ENCODE measurements at regions not wholly inside any gene's neighbourhood (a gene's known extent, or its start where the extent isn't known, plus 50 kb on each side); places are given as distances from the start of the nearest gene placed in this dataset.
"Not testable (repeated sequence)": the region's sequence is repeated elsewhere in the genome, so short reads cannot be mapped to it uniquely, and the experiment has no call there.

DNA sequence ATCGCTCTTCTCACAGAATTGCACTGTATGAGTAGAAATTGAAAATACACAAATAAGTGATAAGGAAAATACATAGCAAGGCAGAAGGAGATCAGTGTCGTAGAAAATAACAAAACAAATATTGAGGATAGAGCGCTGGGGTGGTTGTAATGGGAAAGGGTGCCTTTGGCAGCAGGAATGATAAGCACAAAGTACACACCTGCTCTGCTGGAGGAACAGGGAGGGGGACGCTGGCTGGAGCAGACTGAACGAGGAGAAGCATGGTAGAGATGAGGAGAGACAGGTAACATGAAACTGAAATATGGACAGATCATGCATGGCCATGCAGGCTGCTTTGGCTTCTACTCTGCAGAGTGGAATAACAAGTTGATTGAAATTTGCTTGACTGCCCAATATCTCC is 181.2 kb upstream of the FSHR start:
- POLR2A ChIA-PET = no interaction called here
- CTCF ChIA-PET = no interaction called here

GRCh38 chr2:49332415-49332814 is 178.1 kb upstream of the FSHR start:
- TF ChIP-seq, protein P1, sequence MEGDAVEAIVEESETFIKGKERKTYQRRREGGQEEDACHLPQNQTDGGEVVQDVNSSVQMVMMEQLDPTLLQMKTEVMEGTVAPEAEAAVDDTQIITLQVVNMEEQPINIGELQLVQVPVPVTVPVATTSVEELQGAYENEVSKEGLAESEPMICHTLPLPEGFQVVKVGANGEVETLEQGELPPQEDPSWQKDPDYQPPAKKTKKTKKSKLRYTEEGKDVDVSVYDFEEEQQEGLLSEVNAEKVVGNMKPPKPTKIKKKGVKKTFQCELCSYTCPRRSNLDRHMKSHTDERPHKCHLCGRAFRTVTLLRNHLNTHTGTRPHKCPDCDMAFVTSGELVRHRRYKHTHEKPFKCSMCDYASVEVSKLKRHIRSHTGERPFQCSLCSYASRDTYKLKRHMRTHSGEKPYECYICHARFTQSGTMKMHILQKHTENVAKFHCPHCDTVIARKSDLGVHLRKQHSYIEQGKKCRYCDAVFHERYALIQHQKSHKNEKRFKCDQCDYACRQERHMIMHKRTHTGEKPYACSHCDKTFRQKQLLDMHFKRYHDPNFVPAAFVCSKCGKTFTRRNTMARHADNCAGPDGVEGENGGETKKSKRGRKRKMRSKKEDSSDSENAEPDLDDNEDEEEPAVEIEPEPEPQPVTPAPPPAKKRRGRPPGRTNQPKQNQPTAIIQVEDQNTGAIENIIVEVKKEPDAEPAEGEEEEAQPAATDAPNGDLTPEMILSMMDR (IDR thresholded peaks at IDR 0.05; ENCODE audit: low read depth, low read length) = 0 out of 2 replicates have a peak, but pooled peaks have one; percentile 3
- Histone ChIP-seq H3K27me3 (ENCODE audit: control insufficient read depth, insufficient read depth, low read length) (no peaks in the 10 kb centered on the region), H3K4me3 (ENCODE audit: low read depth, low read length) (no peak overlapping the region), H3K9me3 (ENCODE audit: control insufficient read depth, insufficient read depth, low read length) (no peaks in the 10 kb centered on the region), H3K27ac (ENCODE audit: low read depth, low read length) (no peak overlapping the region)
- ChIA-PET CTCF (interaction anchor here (1.7 kb wide), 1 partner anchor 387 kb away, joined by 6 read pairs; no protein-coding TSS in a partner anchor), POLR2A (no interaction called here)
- DNase-seq (ENCODE audit: low read depth, low spot score) = no peak

More for the DNA sequence above, 181.2 kb upstream of the FSHR start:
- no peak for DNase-seq (ENCODE audit: low read depth, low spot score)
- no peaks in the 10 kb centered on the region for H3K27me3 ChIP-seq (ENCODE audit: control insufficient read depth, insufficient read depth, low read length)
- 0 out of 2 replicates have a peak, but pooled peaks cover 8% of the 10 kb centered on the region for H3K9me3 ChIP-seq (ENCODE audit: control insufficient read depth, insufficient read depth, low read length)
- no peak overlapping the region for H3K4me3 ChIP-seq (ENCODE audit: low read depth, low read length)
- H3K27ac ChIP-seq (ENCODE audit: low read depth, low read length) = no peak overlapping the region
- TF ChIP-seq, protein P1 (IDR thresholded peaks at IDR 0.05; ENCODE audit: low read depth, low read length) = no peak

GRCh38 chr2:49318531-49318930 is 164.2 kb upstream of the FSHR start:
- Histone ChIP-seq H3K9me3 (ENCODE audit: control insufficient read depth, insufficient read depth, low read length) (peaks cover 7% of the 10 kb centered on the region), H3K27ac (ENCODE audit: low read depth, low read length) (no peak overlapping the region), H3K4me3 (ENCODE audit: low read depth, low read length) (no peak overlapping the region), H3K27me3 (ENCODE audit: control insufficient read depth, insufficient read depth, low read length) (no peaks in the 10 kb centered on the region)
- ChIA-PET POLR2A (no interaction called here), CTCF (no interaction called here)
- DNase-seq (ENCODE audit: low read depth, low spot score) = no peak
- TF ChIP-seq, protein P1 (IDR thresholded peaks at IDR 0.05; ENCODE audit: low read depth, low read length) = no peak

GRCh38 chr2:49309461-49309860 is 155.1 kb upstream of the FSHR start:
- CTCF ChIA-PET = no interaction called here
- Histone ChIP-seq H3K9me3 (ENCODE audit: control insufficient read depth, insufficient read depth, low read length) (no peaks in the 10 kb centered on the region), H3K27me3 (ENCODE audit: control insufficient read depth, insufficient read depth, low read length) (no peaks in the 10 kb centered on the region), H3K4me3 (ENCODE audit: low read depth, low read length) (no peak overlapping the region), H3K27ac (ENCODE audit: low read depth, low read length) (no peak overlapping the region)
- POLR2A ChIA-PET = no interaction called here
- TF ChIP-seq, protein P1 (IDR thresholded peaks at IDR 0.05; ENCODE audit: low read depth, low read length) = no peak
- DNase-seq (ENCODE audit: low read depth, low spot score) = no peak

DNA sequence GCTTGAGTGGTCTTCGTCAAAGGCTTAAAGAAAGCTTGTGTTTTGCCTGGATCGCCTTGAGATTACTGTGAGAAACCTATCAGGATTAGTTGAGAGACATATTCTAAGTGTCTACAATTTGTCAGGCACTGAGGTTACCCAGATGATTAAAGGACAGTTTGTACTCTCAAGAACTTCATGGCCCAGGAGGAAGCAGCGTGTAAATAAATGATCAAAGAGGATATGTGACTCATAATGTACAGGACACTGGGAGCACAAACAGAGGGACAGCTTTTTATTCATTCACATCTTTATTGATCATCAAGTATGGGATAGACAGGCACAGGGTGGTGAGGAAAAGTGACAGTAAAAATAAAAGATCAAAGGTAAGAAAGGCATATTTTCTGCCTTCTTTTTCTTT is 152.6 kb upstream of the FSHR start:
- Histone ChIP-seq H3K27me3 (ENCODE audit: control insufficient read depth, insufficient read depth, low read length) (no peaks in the 10 kb centered on the region), H3K4me3 (ENCODE audit: low read depth, low read length) (no peak overlapping the region), H3K27ac (ENCODE audit: low read depth, low read length) (no peak overlapping the region), H3K9me3 (ENCODE audit: control insufficient read depth, insufficient read depth, low read length) (no peaks in the 10 kb centered on the region)
- ChIA-PET POLR2A (no interaction called here), CTCF (no interaction called here)
- TF ChIP-seq, protein P1 (IDR thresholded peaks at IDR 0.05; ENCODE audit: low read depth, low read length) = no peak
- no peak for DNase-seq (ENCODE audit: low read depth, low spot score)

- POLR2A ChIA-PET; H3K4me3 ChIP-seq (ENCODE audit: low read depth, low read length): not testable (repeated sequence)
Measured at GRCh38 chr2:49298693-49299092, 144.4 kb upstream of the FSHR start.

More at GRCh38 chr2:49298693-49299092, 144.4 kb upstream of the FSHR start:
- H3K27me3 ChIP-seq (ENCODE audit: control insufficient read depth, insufficient read depth, low read length); H3K9me3 ChIP-seq (ENCODE audit: control insufficient read depth, insufficient read depth, low read length); DNase-seq (ENCODE audit: low read depth, low spot score); CTCF ChIA-PET; H3K27ac ChIP-seq (ENCODE audit: low read depth, low read length): not testable (repeated sequence)

Measured in AG04450 (cell line).